GM12873 (cell line): ENCODE measurements at regions not wholly inside any gene's neighbourhood (a gene's known extent, or its start where the extent isn't known, plus 50 kb on each side); places are given as distances from the start of the nearest gene placed in this dataset.

Experiments
- CTCF ChIP-seq: IDR thresholded peaks from 2 replicates; pipeline ENCODE4 v1.5.1; 2012; ENCODE audit warnings: low read depth, mild to moderate bottlenecking, moderate library complexity, low read length, control low read depth; ENCODE audit not compliant: insufficient read depth; ENCODE audit errors: missing control alignments

GRCh38 chr5:159497221-159497620 is 166.9 kb upstream of the IL12B start:
- TF ChIP-seq CTCF = no peak

GRCh38 chr5:159498630-159499029 is 168.3 kb upstream of the IL12B start:
- TF ChIP-seq CTCF = no peak

GRCh38 chr5:159503236-159503635 is 172.9 kb upstream of the IL12B start:
- no peak for TF ChIP-seq CTCF

GRCh38 chr5:159504106-159504856 is 174.0 kb upstream of the IL12B start:
- no peak for TF ChIP-seq CTCF

- TF ChIP-seq CTCF = no peak
Measured at GRCh38 chr5:159504857-159505304, 174.6 kb upstream of the IL12B start.

GRCh38 chr5:159507055-159507454 is 176.8 kb upstream of the IL12B start:
- TF ChIP-seq CTCF = no peak

- no peak for TF ChIP-seq CTCF
Measured at GRCh38 chr5:159507661-159508060, 177.4 kb upstream of the IL12B start.
